GM18511 (cell line): ENCODE measurements at regions not wholly inside any gene's neighbourhood (a gene's known extent, or its start where the extent isn't known, plus 50 kb on each side); places are given as distances from the start of the nearest gene placed in this dataset.
"Not testable (repeated sequence)": the region's sequence is repeated elsewhere in the genome, so short reads cannot be mapped to it uniquely, and the experiment has no call there.

Source experiments
- ATAC-seq: cut with Tn5 transposase; IDR thresholded peaks from one replicate; pipeline ENCODE4 v1.9.1; 2021; ENCODE audit warnings: mild to moderate bottlenecking, moderate library complexity; ENCODE audit not compliant: unreplicated experiment

DNA sequence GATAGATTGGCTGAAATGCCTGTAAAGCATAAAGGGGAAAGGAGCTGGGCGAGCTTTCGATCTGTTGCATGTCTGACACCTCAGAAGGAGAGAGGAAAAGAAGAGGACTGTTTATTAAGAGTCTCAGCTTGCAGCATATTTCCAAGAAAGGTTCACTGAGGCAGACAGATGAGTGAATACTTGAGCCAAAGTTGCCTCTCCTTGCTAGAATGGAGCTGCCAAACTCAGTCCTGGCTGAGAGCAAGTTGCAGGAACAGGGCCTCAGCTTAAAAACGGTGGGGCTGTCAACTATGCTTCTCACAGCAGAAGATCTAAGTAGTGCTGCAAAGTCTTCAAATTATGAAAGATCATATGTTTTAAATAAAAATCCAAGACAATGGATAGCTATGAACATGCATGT lies 707.5 kb downstream of the PCDH7 start:
- ATAC-seq, result no peak

DNA sequence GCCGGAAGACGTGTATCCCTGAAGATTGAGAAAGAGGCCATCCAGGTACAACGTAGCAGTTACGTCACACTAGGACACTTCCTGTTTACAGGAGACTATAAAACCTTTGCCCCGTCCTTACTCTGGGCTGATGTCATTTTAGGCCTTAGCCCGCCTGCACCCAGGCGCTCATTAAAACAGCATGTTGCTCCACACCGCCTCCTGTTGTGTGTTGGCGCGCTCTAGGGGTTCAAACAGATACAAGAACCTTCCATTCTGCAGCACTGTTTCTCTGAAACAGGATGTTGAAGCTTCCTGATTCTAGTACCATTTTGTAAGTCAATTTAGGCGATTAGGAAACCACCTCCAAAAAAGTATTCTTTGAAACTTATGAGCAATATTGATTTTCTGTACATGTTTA lies 722.1 kb downstream of the PCDH7 start:
- no peak for ATAC-seq

DNA sequence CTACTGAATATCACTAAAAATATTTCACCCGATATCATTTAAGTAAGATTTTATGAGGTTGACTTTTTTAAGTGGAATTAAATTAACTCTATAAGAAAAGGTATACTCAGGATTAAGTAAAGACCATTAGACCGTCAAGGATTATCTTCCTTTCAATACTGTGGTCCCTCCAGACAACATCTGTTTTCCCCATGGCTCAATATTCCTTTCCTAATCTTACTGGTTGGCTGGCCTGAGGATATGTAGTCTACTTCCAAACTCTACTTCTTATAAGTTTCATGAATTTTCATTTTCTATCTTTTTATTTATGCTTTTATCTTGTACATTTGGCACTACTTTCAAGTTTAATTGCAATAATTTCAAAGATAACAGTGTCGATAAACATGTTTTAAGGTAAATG lies 725.4 kb downstream of the PCDH7 start:
- no peak for ATAC-seq

DNA sequence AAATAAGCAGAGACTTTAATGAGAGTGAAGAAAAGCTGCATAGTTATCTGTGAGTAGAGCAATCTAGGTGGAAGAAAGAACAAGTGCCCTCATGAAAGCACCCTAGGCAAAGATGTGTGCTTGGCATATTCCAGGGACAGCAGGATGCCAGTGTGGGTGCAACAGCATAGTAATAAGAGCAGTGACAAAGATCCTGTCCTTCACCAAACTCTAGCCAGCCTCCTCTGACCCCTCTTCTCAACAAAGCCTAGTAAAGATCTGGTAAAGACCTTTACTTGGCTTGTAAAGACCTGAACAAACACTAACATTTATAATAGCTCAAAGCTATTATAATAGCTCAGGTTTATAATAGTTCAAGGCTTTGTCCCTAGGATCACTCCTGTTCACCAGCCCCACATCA lies 735.4 kb downstream of the PCDH7 start:
- ATAC-seq, result no peak

DNA sequence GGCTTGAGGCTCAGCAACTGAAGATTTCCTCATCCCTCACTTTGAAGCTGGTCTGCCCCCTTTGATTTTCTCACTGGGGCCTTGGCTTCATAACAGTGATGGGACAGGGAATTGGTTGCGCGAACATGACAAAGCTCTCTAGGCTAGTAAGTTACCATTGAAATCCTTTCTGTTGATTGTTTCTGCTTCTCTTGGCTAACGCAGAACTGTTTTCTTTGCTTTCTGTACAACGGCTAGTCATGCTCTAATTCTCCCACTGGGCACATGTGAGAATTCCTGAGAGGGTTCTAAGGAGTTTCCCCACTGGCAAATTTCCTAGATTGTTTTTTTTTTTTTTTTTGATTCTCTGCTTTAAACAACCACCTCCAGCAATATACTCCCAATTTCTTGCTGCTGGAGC lies 738.6 kb downstream of the PCDH7 start:
- no peak for ATAC-seq

DNA sequence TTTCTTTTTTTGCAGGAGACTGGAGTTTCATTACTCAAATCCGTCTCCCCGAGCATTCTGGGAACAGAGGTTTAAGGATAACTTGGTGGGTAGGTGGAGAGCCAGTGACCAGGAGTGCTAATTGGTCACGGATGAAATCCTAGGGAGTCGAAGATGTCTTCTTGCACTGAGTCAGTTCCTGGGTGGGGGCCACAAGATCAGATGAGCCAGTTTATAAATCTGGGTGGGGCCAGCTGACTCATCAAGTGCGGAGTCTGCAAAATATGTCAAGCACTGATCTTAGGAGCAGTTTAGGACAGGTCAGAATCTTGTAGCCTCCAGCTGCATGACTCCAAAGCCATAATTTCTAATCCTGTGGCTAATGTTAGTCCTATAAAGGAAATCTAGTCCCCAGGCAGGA lies 741.3 kb downstream of the PCDH7 start:
- no peak for ATAC-seq

DNA sequence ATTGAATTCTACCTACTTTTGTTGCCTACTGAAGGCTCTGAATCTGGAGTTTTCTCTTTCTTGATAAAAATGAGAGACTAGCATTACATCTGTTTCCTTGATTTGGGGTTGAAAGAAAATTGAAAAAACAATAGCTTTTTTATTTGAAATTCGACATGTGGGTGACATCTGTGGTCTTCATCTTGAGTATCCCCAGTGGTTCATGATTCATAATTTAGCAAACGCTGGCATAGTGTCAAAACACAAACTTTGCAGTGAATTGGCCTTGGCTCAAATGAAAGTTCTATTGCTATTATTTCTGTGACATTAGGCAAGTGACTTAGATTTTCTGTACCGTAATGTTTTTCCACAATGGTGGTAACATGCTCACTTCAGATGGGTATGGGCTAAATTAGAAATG lies 747.6 kb downstream of the PCDH7 start:
- no peak for ATAC-seq

DNA sequence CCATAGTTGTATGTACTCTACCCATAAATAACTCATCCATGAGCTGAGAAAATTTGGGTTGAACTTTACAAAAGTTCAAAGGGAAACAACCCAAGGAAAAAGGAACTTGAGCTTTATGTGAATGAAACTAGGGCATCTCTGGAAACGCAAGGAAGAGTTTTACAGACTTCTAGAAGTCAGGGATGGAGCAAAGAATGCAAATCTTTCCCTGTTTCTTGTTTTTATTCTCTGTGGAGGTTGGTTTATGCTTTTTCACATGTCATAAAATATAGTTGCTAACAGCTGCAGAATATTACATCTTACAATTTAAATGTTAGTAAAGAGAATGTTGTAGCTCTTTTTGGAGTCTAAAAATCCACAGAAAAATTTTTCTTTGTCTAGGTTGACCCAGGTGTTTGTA lies 754.1 kb downstream of the PCDH7 start:
- no peak for ATAC-seq

DNA sequence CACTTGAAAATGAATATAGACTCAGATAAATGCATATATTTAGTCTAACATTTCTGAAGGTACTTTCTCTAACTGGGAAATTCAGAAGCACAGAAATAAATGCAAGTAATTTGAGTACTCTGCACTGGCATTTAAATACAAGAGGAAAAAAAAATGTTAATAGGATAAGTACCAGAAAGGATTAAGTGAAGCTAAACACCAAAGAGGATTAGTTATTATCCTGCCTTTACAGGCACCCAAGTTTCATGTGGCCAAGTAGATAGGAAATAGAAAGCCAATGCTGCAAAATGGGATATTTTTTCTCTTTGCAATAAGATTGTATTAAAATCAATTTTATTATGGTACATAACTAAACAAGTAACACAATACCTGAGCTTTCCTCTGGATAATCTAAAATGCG lies 762.5 kb downstream of the PCDH7 start:
- no peak for ATAC-seq

DNA sequence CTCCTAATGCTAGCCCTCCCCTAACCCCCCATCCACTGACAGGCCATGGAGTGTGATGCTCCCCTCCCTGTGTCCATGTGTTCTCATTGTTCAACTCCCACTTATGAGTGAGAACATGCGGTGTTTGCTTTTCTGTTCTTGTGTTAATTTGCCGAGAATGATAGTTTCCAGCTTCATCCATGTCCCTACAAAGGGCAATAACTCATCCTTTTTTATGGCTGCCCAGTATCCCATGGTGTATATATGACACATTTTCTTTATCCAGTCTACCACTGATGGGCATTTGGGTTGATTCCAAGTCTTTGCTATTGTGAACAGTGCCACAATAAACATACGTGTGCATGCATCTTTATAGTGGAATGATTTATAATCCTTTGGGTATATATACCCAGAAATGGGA lies 779.0 kb downstream of the PCDH7 start:
- ATAC-seq, result not testable (repeated sequence)

DNA sequence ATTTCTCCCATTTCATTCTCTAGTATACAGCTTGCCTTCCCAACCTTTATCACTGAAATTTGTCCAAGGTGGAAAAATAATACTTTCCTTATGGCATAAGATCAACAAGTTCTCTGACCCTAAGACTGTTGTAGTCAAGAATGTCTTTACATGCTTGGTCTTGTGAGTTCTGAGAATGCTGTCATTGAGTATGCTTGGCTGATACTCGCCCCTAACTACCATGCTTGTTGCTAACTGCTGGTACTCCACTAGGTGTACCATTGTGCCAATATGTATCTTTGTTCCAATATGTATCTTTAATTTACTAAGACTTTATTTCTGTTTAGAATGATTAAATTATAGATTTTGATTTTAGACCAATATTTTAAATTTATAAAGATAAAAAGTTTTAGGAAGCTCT lies 796.4 kb downstream of the PCDH7 start:
- ATAC-seq, result no peak

DNA sequence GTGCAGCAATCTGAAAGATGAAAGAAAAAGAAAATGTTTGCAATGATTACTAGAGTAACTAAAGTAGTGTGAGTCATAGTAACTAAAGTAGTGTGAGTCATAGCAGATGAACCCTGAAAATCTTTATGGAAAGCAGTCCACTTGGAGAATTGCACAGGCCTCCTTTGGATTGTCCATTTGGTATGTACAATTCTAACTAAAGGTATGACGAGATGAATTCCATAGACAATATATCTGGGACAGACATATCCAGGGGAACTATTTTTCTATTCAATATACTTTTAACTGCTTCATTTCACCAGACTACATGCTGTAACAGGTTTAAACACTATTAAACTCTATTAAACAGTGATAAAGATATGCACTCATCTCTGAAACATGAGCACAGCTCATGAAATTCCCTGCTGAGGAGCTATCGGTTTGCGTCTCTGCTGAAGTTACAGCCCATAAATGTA lies 798.7 kb downstream of the PCDH7 start:
- no peak for ATAC-seq

DNA sequence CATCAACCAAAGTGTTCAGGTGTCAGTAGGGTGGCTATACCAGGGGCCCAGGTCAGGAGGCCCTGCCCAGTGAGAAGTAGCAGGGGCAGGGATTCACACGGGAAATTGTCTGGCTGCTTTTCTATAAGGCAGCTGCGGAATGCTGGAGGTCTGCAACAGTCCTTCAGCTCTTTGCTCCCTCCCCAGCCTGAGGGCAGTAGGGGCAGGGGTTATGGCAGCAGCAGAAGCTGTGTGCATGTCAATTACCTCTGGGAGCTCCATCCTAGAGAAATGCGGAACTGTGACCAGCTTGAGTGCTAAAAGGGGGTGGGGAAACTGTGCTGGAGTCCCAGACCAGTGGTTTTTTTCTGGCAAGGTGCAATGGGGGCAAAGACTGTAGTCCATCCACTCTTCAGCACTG lies 810.4 kb downstream of the PCDH7 start:
- no peak for ATAC-seq

DNA sequence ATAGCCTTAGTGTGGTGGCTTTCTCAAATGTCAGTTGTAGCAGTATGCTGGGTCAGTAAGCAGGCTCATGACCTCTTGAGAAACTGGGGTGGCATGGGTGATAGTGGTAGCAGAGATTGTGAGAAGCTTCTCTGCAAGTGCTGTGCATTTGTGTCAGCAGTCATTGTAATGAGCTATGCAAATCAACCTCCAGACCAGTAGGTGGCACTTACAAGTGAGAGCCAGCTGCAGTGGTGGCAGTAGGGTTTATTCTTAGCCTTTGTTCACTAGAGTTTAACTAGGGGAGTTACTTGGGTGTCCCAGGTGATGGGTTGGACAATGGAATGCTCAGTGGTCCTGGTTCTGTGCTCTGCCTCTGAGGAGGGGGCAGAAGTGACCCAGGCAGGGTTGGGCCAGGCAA lies 818.7 kb downstream of the PCDH7 start:
- ATAC-seq, result no peak

DNA sequence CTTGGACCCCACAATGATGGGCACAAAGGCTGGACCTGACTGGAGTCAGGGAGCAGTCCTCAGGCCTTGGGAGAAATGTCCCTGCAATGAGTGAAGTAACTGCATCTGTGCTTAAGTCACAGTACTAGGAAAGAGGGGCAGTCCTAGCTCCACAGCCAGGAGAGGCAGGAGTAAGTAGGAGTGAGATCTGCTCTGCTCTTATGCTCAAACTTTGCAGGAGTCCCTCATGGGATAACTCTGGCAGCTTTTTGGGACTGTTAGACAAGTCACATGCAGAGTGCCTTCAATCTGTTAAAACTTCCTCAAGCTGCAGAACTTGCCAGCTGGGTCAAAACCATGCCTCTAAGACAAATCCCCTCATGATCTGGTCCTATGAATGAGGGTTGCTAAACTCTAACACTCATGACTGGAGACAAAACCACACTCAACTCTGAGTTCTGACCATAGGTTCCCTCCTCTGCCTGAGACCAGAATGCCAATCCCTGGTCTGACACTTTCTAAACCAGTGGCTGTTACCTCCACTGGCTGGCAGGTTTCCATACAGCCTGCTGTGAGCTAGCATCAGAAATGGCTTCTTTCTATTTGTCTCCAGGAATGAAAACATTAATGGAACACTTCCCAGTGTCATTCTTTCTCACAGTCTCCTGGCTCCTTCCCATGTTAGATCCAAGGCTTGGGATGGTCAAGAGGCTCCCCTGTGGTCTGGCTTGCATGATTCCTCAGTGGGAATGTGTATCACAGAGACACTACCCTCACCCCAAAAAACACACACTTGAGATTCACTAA lies 819.3 kb downstream of the PCDH7 start:
- no peak for ATAC-seq

DNA sequence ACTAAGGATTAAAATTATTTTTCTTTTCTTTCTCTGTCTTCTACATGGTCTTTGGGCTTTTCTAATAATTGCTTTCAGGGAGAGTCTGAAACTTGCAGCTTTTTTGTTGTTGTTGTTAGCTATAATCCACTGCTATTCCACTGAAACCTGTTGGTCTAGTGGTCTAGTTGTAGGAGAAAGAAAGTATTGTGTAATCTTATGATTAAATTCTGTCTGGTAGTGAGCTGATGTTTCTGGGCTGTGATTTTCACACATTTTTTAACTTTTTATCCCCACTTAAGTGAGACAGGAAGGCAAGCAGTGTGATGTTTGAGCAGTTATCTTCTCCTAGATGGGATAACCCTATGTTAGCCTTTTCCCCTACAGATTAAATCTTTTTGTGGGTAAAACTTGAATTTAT lies 825.2 kb downstream of the PCDH7 start:
- ATAC-seq, result no peak

DNA sequence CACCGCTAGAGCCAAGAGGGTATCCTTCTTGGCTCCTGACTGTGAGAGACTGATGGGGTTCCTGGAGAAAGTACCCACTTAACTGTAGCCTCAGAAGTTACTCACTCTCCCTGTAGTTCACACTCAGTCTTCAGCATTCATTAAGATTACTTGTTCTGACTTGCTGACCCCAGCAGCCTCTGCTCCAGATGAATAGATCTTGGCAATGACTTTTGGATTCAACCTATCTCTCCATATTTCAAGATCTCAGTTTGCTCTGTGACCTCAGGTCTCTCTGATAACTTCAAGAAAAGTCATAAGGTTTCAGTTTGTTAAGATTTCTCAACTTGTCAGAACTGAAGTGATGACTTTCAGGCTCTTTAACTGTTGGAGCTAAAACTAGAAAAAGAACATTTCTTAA lies 825.6 kb downstream of the PCDH7 start:
- ATAC-seq, result no peak

DNA sequence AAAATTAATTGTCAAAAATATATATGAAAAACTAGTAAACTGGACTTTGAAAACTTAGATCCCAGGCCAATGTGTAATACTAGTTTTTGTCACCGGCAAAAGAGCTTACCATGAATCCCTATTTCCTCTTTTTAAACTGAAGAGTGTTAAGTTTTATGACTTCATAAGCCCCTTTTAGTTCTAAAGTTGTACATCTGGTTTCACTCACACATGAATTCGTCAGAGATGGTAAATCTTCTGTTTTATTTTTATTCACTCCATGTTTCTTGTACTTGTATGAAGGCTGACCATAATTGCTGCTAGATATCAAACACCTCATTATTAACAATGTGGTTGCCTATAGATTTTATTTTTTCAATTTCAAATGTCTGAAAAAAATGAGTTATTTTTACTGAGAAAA lies 827.9 kb downstream of the PCDH7 start:
- ATAC-seq, result no peak

DNA sequence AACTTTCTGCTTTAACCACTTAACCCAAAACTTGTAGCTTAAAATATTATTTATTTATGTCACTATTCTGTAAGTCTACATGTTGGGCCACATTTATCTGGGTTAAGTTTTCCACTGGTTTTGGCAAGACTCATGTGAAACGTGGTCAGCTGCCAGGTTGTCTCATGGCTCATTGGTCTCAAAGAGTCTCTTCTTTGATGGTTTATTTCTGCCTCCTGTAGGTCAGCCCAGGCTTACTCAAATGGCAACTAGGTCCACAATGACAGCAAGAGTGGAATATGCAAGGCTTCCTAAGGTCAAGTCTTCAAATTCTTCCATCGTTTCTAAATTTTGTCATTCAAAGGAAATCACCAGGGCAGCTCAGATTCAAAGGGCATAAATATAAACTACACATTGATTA lies 828.7 kb downstream of the PCDH7 start:
- ATAC-seq, result no peak

DNA sequence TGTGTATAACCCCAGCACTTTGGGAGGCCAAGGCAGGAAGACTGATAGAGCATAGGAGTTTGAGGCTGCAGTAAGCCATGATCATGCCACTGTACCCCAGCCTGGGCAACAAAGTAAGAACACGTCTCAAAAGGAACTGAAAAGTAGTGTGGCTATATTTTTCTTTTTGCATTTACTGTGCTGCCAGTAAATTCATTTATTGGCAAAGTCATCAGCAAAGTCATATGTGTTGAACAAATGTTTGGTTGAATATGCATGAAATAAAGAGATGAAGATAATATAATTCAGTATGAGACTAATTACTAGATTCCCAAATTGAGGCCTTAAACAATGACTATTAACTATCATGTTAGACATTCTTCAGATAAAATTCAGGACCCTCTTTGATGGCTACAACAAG lies 829.1 kb downstream of the PCDH7 start:
- no peak for ATAC-seq

DNA sequence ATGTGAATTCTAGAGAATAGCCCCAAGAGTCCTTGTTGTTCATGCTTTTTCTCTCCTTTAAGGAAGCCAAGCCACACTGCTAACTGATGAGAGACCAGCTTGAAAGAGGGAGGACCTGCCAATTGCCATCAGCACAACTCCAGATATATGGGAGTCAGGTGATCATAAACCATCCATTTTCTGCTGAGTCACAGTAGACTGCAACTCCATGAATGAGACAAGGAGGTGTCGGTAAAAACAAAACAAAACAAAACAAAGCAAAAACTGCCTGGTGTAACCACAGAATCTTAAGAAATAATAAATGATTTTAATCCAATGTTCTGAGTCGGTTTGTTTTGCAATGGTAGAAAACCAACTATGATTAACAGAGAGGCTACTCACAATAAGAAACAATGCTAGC lies 837.3 kb downstream of the PCDH7 start:
- no peak for ATAC-seq

DNA sequence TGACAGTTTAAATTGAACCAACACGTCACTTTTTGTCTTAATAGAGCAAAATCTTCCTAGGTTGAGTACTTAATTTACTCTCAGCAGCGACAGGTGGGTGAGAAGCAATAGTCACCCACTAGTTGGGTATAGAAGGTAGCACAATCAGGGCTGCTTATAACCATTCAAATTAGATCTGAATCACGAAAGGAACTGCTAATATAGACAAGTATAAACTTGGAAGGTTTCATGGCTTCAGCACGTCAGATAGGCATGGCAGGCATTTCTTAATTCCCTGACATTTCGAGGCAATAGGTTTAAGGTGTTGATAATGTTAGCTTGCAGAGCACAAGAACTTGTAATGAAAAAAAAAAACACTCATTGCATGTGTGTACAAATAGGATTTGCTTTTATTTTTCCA lies 853.4 kb downstream of the PCDH7 start:
- no peak for ATAC-seq

DNA sequence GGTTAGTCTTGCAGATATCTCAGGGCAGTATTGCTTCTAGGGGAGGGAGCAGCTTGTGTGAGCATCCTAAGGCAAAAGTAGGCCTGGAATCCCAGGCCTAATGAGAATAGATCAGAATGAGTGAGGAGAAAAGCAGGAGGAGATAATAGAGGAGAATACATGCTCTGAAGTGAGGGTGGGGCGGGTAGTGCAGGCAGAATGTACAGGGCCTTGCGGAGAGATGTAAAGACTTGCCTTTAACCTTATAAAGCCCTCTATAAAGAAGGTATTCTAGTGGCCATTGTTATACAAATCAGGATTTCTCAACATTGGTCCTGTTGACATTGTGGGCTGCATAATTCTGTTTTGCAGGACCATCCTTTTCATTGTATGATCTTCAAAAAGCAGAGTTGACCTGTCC lies 855.3 kb downstream of the PCDH7 start:
- no peak for ATAC-seq
